Muscle of leg (tissue), 3 donors: ENCODE measurements at regions not wholly inside any gene's neighbourhood (a gene's known extent, or its start where the extent isn't known, plus 50 kb on each side); places are given as distances from the start of the nearest gene placed in this dataset.
"Not testable (repeated sequence)": the region's sequence is repeated elsewhere in the genome, so short reads cannot be mapped to it uniquely, and the experiment has no call there.

ENCODE experiments used
- DNase-seq: peaks from one replicate; pipeline ENCODE4 v3.0.0; 2013
- H3K27ac ChIP-seq: one replicate; pipeline ENCODE4 v1.5.1; 2013; ENCODE audit warnings: mild to moderate bottlenecking, low read length, control low read depth
- H3K27me3 ChIP-seq: one replicate; pipeline ENCODE4 v1.6.1; 2013; ENCODE audit warnings: low read length; ENCODE audit not compliant: control insufficient read depth, insufficient read depth
- H3K36me3 ChIP-seq: one replicate; pipeline ENCODE4 v1.6.1; 2013; ENCODE audit warnings: low read length; ENCODE audit not compliant: control insufficient read depth, insufficient read depth
- H3K4me1 ChIP-seq: one replicate; pipeline ENCODE4 v1.6.1; 2013; ENCODE audit warnings: low read length; ENCODE audit not compliant: control insufficient read depth, insufficient read depth
- H3K4me3 ChIP-seq: one replicate; pipeline ENCODE4 v1.5.1; 2013; ENCODE audit warnings: low read length, control low read depth
- H3K9me3 ChIP-seq: replicated peaks from 2 replicates; pipeline ENCODE4 v1.6.1; 2013; ENCODE audit warnings: low read depth, low read length; ENCODE audit not compliant: control insufficient read depth
- WGBS: methylation state at CpG from one replicate; pipeline ENCODE4 v1.1.5; 2013; ENCODE audit warnings: missing lambda C conversion rate; ENCODE audit not compliant: insufficient coverage; 5-methylcytosine and 5-hydroxymethylcytosine counted together

DNA sequence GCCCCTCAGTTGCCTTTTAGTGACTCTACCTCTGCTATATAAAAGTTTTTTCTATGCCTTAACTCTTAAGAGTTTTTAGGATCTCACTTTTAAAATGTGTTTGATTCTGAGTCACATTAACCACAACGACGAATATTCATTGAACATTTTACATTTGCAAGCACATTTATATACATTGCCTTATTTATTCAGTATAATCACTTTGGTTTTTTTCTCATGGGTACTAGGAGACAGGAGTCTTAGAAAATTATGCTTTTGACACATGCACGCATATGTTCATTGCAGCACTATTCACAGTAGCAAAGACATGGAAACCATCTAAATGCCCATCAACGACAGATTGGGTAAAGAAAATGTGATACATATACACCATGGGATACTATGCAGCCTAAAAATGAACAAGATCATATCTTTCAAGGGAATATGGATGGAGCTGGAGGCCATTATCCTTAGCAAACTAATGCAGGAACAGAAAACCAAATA lies 236.9 kb upstream of the SPAG17 start:
- no peaks in the 10 kb centered on the region for H3K9me3 ChIP-seq
- no CpG with 5 or more reads among the region's 4 CpGs for WGBS
- H3K27me3 ChIP-seq: no peaks in the 10 kb centered on the region
- no peak overlapping the region for H3K27ac ChIP-seq
- no peaks in the 10 kb centered on the region for H3K36me3 ChIP-seq
- H3K4me1 ChIP-seq: no peaks in the 10 kb centered on the region
- H3K4me3 ChIP-seq: no peak overlapping the region
- no peak for DNase-seq

DNA sequence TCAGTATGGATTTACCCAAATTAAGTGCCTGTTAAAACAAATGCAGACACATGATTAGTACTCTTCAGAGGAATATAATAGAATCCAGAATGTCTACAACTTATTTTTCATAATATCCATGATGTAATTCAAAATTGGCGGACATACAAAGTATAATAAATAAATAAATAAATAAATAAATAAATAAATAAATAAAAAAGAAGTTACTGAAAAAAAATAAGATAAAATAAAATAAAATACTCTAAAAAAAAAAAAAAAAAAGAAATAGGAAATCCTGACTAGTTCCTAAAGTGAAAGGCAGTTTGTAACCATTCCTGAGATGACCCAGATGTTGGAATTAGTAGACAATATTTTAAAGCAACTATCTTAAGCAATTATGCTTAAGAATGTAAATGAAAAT lies 219.0 kb upstream of the SPAG17 start:
- peaks cover 11% of the 10 kb centered on the region for H3K9me3 ChIP-seq

DNA sequence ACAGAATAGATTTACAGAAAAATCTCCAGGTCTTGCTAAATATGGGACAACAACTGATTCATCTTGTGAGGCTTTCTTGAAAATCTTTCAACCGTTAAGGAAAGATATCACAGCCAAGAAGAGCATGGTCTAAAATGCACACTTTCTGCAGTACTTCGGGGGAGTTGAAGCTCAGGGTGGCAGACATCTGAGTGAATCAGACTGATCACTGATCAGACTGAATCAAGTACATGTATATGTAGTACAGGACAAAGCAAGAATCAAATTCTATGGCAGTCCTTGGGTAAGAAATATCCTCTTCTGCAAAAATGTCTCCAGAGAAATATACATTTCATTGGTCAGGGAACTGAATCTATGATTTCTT lies 212.4 kb upstream of the SPAG17 start:
- Histone ChIP-seq H3K9me3 (no peaks in the 10 kb centered on the region), H3K4me1 (peaks cover 7% of the 10 kb centered on the region), H3K4me3 (no peak overlapping the region), H3K36me3 (no peaks in the 10 kb centered on the region), H3K27me3 (no peaks in the 10 kb centered on the region), H3K27ac (no peak overlapping the region)
- no peak for DNase-seq
- WGBS: 14% methylated on average over 1 of the region's 2 CpGs

More for the DNA sequence above, 219.0 kb upstream of the SPAG17 start:
- Histone ChIP-seq H3K36me3 (no peaks in the 10 kb centered on the region), H3K4me3 (no peak overlapping the region), H3K27me3 (no peaks in the 10 kb centered on the region), H3K27ac (no peak overlapping the region), H3K4me1 (no peaks in the 10 kb centered on the region)
- no CpG with 5 or more reads among the region's 1 CpG for WGBS
- no peak for DNase-seq

DNA sequence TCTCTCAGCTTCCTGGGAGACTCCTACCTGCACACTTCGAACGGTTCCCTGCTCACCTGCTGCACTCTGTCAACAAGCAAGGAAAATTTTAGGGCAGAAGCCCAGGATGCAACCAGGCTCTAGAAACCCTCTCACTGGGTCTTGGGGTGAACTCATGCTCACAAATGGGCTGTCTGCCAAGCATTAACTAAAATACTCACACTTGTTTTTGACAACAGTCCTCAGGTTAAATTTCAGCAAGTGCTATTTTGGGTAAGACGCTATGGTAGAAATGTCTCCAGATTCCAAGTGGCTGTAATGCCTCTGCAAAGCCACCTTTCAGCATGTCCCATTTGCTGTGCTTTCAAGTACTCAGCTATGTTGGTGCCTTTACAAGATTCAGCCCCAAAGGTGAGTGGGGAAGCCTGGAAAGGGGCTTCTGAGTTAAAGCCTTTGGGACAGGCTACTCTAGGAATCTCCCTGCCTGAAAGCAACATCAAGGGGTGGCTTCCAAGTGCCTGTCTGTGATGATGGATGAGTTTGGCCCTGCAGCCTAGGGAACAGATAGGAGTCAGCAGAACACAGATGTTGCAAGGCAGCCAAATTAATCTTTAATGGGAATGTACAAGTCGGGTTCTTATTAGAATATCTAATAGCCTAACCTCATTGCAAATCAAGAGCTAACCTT lies 211.9 kb upstream of the SPAG17 start:
- no peaks in the 10 kb centered on the region for H3K27me3 ChIP-seq
- no peaks in the 10 kb centered on the region for H3K9me3 ChIP-seq
- peaks cover 7% of the 10 kb centered on the region for H3K4me1 ChIP-seq
- no peaks in the 10 kb centered on the region for H3K36me3 ChIP-seq
- H3K4me3 ChIP-seq: no peak overlapping the region
- no peak overlapping the region for H3K27ac ChIP-seq
- 75% methylated on average over 2 of the region's 4 CpGs for WGBS
- peak; percentile 67 for DNase-seq

DNA sequence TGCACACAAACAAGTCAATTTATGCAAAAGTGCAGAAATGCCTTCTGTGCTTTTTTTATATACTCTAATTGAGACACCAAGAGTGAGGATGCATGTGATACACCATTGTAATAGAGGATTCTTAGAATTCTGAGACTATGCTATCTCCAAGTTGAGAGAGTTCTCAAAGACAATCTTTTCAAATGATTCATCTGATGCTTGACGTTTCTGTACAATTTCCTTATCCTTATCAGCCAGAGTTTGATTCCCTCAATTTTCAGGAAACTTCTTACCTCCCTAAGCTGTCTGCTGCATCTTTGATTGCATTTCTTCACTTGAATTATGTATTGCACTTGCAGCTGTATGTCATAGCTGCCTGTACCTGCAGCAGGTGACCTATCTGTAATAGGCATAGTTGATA lies 211.3 kb upstream of the SPAG17 start:
- DNase-seq: no peak
- Histone ChIP-seq H3K36me3 (no peaks in the 10 kb centered on the region), H3K27me3 (no peaks in the 10 kb centered on the region), H3K9me3 (no peaks in the 10 kb centered on the region), H3K27ac (no peak overlapping the region), H3K4me3 (no peak overlapping the region), H3K4me1 (peaks cover 7% of the 10 kb centered on the region)
- WGBS: 57% methylated on average over 1 of the region's 1 CpG

DNA sequence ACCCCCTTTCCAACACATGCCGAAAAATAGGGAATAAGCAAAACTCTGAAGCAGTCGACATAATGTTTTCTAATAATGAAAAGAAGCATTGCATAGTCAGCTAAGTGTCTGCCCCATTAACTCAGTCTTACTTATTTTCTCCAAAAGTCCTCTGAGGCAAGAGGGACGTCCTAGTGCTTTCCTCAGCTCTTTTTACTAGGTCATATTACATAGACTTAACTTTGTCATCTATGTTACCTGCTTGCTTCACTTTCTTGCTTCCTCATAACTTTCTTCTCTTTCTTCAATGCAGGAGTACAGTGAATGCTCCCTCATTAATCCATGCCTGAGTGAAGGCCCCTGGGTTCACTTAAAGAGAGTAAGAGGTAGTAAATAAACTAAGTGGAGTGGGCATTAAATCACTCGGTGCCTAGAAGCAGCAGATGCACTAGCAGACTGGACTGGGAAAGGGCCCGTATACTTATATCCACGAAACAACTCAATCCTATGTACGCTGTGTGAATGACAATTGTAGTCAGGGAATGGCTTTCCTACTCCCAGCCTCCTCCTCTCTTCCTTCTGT lies 210.5 kb upstream of the SPAG17 start:
- Histone ChIP-seq H3K9me3 (no peaks in the 10 kb centered on the region), H3K4me3 (no peak overlapping the region), H3K27me3 (no peaks in the 10 kb centered on the region), H3K36me3 (no peaks in the 10 kb centered on the region), H3K4me1 (peaks cover 7% of the 10 kb centered on the region), H3K27ac (no peak overlapping the region)
- 60% methylated on average over 1 of the region's 7 CpGs for WGBS
- no peak for DNase-seq

DNA sequence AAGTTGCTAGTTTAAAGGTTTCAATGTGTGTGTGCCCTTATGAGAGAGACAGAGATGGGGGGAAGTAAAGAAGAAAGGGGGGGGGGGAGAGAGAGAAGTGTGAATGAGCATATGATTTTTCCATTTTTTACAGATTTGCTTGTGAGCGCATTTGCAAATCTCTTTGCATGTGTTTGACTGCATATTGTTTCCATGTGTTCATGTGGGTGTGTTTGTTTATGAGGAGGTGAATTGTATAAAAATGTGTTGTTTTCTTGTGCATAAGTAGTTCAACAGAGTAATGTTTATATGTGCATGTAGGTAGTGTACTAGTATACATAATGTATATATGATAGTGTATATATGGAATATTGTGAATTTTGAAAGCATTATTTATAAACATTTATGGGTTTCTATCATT lies 205.9 kb upstream of the SPAG17 start:
- Histone ChIP-seq H3K27me3 (no peaks in the 10 kb centered on the region), H3K36me3 (no peaks in the 10 kb centered on the region), H3K4me1 (peaks cover 2% of the 10 kb centered on the region), H3K27ac (no peak overlapping the region), H3K9me3 (no peaks in the 10 kb centered on the region), H3K4me3 (no peak overlapping the region)
- WGBS: no CpG with 5 or more reads among the region's 1 CpG
- DNase-seq: no peak

DNA sequence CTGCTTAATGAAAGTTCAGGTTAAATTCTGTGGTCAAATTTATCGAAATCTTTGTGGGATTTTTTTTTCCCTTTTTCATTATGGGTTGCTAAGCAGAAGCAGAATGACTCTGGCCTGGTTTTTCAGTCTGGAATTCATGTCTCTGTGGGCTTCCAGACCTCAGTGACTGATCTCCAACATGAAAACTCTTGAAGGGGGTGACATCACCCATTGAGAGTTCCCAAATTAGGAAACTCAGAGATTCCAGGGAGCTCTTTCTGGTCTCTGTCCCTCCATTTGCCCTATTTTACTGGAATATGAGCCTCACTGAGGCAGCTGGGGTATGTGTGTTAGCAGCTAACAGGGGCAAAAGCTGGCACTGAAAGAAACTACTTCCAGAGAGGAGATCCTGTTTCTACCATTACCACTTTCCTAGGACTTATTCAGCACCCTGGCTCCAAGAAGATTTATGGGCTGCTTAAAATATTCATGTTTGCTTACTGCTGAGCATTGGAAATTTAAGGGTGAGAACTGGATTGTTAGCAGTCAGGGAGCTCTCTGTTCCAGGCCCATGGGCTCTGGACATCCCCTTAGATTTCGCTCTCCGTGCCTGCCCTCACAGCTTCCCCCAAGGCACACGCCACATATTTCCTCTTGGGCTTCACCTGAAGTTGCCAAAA lies 203.4 kb upstream of the SPAG17 start:
- H3K4me3 ChIP-seq: no peak overlapping the region
- DNase-seq: no peak
- H3K27ac ChIP-seq: no peak overlapping the region
- H3K27me3 ChIP-seq: no peaks in the 10 kb centered on the region
- no peaks in the 10 kb centered on the region for H3K9me3 ChIP-seq
- H3K36me3 ChIP-seq: no peaks in the 10 kb centered on the region
- H3K4me1 ChIP-seq: peaks cover 2% of the 10 kb centered on the region
- WGBS: no CpG with 5 or more reads among the region's 4 CpGs

DNA sequence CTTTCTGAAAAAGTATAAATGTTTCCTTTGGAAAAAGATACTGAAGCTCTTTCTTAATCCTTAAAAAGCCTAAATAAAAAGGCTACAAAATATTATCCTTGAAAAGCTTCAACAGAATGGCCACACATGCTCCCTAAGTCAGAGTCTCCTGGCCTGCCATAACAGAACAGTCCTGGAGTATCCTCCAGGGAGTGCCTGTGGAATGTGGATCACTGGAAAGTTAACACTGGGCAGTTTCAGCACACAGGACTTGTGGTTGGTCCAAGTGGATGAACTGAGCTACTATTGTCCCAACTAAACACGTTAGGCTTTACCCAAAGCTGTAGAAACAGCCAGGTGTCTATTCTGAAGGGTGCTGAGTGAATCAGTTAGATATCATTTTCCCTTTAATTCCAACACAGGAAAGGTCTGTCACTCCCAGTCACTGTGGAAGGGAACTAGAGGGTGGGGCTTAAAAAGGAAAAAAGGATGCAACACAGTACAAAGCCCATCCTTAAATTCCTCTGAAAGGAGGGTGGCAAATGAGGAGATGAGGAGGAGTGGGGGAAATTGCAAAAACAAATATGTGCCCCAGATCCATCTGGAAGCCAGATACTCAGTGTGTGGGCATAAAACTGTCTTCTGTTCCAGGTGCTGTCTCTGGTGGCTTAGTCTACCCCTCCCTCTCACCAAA lies 196.3 kb upstream of the SPAG17 start:
- Histone ChIP-seq H3K4me3 (no peak overlapping the region), H3K4me1 (no peaks in the 10 kb centered on the region)

DNA sequence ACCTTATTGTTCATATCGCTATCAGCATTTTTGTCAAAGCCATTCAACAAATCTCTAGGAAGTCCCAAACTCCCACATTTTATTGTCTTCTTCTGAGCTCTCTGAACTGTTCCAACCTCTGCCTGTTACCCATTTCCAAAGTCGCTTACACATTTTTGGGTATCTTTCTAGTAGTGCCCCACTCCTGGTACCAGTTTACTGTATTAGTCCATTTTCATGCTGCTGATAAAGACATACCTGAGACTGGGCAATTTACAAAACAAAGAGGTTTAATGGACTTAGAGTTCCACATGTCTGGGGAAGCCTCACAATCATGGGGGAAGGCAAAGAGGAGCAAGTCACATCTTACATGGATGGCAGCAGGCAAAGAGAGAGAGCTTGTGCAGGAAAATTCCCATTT lies 192.2 kb upstream of the SPAG17 start:
- 100% methylated on average over 2 of the region's 2 CpGs for WGBS
- H3K4me1 ChIP-seq, H3K27me3 ChIP-seq, H3K4me3 ChIP-seq, H3K36me3 ChIP-seq, H3K9me3 ChIP-seq, H3K27ac ChIP-seq, DNase-seq: not testable (repeated sequence)

More for the DNA sequence above, 196.3 kb upstream of the SPAG17 start:
- WGBS: no CpG with 5 or more reads among the region's 1 CpG
- H3K36me3 ChIP-seq: no peaks in the 10 kb centered on the region
- peaks cover 2% of the 10 kb centered on the region for H3K9me3 ChIP-seq
- H3K27me3 ChIP-seq: no peaks in the 10 kb centered on the region
- no peak for DNase-seq
- H3K27ac ChIP-seq: no peak overlapping the region
